Jurkat, Clone E6-1 (cell line): ENCODE measurements at regions not wholly inside any gene's neighbourhood (a gene's known extent, or its start where the extent isn't known, plus 50 kb on each side); places are given as distances from the start of the nearest gene placed in this dataset.

Experiments used
- DNase-seq: peaks from one replicate; pipeline ENCODE4 v3.0.0-alpha.2; 2011; ENCODE audit warnings: low read depth, low spot score
- H3K4me3 ChIP-seq: 2 replicates; pipeline ENCODE4 v1.5.1; 2011; ENCODE audit warnings: mild to moderate bottlenecking, low read length, control low read depth, moderate library complexity

DNA sequence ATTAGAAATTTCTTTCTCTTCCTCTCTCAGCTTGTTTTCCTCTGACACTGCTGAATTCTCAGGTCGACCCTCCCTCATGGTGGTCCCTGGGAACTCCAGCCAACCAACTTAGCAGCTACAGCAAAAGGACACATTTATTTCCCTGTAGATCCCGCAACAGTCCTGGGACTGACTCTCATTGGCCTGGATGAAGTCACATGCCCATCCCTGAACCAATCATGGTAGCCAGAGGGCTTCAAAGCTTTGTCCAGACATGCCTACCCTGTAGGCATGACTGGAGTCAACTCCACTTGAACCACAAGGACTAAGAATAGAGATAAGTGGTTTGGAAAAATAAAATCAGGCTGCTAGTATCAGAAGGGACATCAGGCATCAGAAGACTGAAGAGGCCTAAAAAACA lies 84.6 kb upstream of the LRRC55 start:
- no peak overlapping the region for H3K4me3 ChIP-seq
- DNase-seq: no peak

DNA sequence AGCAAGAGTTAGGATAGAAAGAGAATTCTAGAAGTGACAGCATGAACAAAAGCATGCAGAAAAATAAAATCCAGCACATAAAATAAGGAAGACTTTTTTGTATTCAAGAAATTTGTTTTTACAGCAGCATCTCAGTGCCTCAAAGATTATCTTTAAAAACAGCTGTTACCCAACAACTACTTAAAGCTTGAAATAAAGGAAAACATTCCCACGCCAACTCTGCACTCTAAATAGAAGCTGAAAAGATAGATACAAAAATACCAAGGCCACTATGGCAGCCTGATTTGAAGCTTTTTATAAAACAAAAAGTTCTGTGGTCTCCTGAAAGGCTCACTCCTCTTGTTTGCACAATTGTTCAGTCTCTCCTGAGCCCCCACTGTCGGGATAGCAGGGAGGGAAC lies 83.6 kb upstream of the LRRC55 start:
- no peak overlapping the region for H3K4me3 ChIP-seq
- no peak for DNase-seq

DNA sequence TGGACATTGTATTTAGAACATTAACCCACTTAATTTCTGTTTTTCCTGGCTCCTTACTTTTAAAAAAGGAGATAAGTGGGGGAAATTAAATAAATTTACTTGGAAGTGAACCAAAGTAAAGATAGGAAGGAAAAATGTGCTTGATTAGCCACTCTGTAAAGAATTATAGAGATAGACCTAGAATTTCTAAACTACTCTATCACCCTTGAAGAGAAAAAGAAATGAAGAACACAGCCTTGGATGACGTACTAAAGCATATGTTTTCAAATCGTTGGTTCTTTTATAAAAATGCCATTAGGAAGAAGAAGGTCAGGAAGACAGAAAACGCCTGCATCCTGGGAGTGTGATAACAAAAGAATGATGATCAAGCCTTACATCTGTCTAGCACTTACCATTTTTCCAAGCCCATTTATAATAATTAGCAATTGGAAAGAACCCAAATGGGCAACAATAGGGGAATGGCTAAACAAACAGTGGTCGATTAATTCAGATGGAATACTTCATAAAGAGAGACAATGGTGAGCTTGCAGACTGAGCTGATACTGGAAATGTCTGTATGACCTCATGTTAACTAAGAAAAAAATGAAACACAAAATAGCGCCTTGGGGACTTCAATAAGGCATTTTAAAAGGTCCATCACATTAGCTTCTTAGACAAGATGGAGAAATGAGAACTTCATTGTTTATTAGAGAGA lies 81.0 kb upstream of the LRRC55 start:
- DNase-seq: no peak

DNA sequence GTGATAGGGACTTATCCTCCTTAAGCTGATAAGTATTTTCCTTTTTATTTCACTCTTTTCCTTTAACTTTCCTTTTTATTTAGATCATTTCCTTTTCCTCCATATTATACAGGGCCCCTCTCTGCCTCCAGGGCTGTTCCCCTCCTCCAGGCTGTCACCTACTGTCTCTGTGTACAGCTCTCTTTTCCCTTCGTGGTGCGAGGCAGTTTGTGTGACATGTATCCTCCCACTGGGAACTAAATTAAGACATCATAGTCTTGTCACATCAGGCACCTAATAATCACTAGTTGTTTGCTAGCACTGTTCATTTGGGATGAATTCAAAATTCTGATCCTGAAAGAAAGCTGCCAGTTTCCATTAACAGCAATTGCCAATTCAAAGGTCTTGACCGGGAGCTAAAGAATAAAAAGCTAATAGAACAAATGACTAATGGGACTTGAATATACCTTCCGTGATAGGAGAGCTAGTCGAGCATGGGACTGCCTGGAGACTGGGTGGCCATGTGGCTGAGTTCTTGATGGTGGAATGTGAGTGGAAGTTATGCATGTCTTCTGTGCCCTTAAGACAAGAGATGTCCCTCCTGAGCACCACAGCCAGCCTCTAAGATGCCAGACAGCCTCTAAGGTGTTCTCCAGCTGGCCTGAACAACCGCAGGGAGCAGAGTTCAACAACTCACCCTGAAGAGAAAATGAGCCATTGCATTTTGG lies 77.7 kb upstream of the LRRC55 start:
- no peak overlapping the region for H3K4me3 ChIP-seq
- DNase-seq: no peak

More for the DNA sequence above, 81.0 kb upstream of the LRRC55 start:
- H3K4me3 ChIP-seq: no peak overlapping the region

DNA sequence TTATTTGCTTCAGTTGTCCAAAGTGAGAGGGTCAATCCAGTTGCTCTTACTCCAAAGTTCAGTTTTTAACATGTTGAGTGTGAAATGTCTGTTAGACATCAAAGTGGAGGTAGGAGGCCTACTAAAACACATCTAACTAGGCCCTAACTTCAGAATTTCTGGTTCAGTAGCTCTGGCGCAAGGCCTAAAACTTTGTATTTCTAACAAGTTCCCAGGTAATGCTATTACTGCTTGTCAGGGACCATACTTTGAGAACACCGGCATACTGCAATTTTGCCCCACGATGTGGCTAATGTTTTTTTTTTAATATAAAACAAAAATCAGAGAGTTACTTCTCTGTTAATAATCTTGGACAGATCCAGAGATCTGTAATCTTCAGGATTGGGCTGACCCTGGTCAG lies 72.4 kb upstream of the LRRC55 start:
- no peak for DNase-seq
- H3K4me3 ChIP-seq: no peak overlapping the region

DNA sequence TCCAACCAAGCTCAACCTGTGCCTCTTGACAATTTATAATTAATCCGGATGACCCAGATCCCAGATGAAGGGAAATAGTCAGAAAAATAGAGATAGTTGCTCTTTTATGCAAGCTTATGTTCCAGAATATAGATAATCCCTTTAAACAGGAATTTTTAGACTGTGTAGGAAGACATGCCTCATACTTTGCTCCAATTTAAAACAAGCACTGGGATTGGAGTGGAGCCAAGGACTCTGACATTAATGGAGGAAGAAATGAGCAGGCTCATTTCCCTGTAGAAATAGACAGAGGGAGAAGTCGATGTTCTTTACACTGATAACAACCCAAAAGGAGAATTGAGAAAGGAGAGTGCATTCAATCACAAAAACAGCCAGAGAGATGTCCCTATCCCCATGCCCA lies 70.1 kb upstream of the LRRC55 start:
- no peak for DNase-seq
- H3K4me3 ChIP-seq: no peak overlapping the region

DNA sequence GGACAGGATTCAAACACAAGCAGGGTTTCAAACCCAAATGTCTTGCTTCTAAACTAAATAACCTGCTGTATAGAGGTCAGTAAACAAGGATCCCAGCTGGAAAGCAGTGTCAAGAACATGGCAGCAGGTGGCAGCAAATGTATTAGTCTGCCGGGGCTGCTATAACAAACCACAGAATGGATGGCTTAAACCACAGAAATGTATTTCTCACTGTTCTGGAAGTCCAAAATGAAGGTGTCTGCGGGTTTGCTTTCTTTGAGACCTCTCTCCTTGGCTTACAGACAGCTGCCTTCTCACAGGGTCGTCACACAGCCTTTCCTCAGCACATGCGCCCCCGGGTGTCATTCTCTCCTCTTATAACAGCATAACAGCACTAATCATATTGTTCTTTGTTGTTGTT lies 65.1 kb upstream of the LRRC55 start:
- peak; percentile 45 for DNase-seq
- H3K4me3 ChIP-seq: no peak overlapping the region

DNA sequence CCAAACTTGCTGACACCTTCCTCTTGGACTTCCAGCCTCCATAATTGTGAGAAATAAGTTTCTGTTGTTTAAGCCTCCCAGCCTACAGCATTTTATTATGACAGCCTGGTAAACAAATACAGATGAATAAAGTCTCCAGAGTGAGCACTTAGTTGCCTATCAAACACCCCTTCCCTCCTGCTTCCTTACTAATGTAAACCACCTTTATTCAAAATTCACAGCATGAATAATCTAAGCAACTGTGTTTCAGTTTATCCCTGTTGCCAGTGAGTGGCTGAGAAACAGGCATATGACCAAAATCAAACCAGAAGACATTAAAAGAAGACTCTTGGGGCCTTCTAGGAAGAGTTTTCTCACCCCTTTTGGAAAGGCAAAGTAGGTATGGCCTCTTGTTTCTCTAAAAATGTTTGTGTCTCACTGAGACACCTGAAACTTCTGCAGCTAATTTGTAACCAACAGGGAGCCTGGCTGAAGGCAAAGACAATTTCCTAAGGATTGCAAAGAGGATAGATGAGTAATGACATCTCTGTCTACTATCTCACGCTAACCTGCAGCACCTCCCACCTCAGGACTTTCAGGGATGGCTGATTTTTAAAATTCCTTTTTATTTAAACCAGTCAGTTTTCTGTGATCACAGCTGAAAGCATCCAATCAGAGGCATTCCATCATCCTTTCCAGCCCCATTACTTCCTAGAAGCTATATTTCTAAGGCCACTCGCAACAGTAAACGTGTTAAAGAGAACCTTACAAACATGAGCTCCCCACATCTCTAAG lies 61.4 kb upstream of the LRRC55 start:
- H3K4me3 ChIP-seq: no peak overlapping the region
- DNase-seq: no peak

DNA sequence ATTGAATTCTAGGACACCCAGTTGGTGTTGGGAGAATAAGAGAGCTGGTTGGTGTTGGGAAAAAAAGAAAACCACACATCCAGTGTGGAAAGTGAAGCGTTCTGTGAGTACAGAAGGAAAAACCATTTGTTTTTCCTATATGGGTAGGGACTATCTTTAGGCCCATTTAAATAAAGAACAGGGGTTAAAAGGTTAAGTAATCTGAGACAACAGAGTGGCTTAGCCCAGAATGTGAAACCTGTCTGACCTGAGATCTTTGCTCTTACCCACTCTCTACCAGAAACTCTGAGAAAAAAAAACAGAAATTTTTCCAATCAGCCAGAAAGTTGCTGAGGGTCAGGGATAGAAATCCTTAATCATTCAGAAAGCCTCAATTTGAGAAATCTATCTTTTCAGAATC lies 59.8 kb upstream of the LRRC55 start:
- H3K4me3 ChIP-seq: no peak overlapping the region
- no peak for DNase-seq

DNA sequence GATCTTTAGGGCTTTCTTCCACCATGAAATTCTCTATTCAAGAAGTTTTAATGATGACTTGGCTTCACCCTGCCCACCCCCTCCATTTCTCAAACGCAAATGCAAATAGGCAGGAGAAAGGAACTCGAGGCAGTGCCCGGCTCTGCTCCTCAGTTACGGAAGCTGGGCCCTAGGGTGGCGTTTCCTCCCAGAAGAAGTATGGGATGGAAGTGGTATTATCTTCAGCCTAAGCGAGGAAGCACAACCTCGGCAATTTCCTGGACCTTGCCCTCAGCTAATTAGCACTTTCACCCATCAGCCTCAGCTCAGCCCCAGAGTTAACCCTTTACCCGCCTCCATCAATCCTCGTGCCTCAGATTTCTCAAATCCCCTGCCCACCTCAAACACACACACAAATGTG lies 58.2 kb upstream of the LRRC55 start:
- no peak for DNase-seq
- H3K4me3 ChIP-seq: no peak overlapping the region

DNA sequence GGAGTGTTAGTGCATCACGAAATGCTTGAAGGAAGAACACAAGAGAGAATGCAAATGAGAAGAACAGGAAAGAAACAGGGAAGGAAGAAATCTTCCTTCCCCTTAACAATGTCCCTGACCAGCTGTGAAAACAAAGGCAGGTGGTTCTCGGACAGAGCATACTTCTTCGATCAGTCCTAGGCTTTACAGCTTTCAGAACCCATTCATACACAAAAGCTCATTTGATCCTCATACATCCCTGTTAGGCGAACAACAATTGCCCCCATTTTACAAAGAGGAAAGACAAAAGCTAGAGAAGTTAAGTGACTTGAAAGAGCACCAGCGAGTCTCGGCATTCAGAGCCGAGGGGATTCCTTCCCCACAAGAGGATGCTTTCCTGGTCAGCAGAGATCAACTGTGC lies 57.2 kb upstream of the LRRC55 start:
- no peak for DNase-seq
- H3K4me3 ChIP-seq: no peak overlapping the region

DNA sequence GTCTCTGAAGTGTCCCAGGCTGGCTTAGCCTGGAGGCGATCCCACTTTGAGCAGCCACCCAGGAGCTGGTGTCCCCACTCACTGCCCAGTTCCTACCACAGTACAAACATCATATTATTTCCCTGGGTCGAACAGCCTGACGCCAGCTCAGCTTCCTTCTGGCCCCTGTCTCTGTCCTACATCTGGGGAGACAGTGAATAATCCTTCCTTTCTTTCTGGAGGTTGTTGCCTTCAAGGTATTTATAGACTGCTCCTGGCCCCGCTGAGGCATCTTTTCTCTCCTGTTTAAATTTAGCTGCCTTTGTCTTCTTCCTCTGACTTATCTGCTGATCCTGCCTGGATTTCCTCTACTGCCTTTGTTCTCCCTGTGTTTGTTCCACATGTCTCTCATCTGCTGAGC lies 56.8 kb upstream of the LRRC55 start:
- H3K4me3 ChIP-seq: no peak overlapping the region
- no peak for DNase-seq

DNA sequence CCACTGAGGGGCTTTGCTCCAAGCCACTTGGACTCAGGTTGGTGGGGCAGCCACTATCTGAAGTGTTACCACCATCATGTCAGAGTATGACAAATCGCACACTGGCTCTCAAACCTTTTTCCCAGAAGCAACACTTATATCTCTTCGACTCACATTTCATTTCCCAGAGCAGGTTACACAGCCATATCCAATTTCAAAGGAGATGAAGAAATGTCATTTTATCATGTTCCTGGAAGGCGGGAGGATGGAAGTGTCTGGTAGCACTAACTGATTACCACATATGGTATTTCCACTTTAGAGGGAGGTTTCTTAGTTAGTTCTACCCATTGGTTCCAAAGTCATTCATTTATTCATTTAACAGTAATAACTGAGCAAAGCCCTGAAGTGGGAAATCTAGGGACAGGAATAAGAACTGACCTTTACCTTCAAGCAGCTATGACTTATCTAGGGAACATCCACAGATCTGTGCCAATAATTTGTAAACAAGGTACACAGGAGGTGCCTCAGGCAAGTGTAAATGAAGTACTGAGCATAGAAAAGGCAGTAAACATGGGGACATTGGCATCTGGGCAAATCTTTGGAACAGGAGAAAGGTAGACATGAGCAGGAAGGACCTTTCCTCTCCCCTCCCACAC lies 54.9 kb upstream of the LRRC55 start:
- H3K4me3 ChIP-seq: no peak overlapping the region
- no peak for DNase-seq

- no peak overlapping the region for H3K4me3 ChIP-seq
- DNase-seq: no peak
Measured at GRCh38 chr11:57131080-57131790, 50.5 kb upstream of the LRRC55 start.
